GM18909 (cell line): ENCODE measurements at regions not wholly inside any gene's neighbourhood (a gene's known extent, or its start where the extent isn't known, plus 50 kb on each side); places are given as distances from the start of the nearest gene placed in this dataset.

Experiments
- ATAC-seq: cut with Tn5 transposase; IDR thresholded peaks from one replicate; pipeline ENCODE4 v1.9.1; 2021; ENCODE audit warnings: mild to moderate bottlenecking; ENCODE audit not compliant: unreplicated experiment, poor library complexity

DNA sequence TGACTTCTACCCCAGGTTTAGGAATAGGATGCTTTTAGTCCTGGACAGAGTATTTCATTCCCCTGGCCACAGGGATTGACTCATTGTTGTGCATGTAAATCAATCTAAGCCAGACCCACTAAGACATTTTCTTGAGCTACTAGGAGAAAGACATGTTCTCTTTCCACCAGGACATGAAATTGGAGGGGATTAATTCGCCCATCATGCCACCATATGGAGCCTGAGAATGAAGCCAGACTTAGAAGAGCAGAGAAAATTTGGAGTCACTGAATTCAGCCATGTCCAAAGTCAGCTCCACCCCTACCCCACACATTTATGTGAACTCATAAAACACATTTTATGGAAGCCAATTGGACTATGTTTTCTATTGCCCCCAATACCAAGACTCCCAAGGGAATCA, 322.5 kb downstream of the NFIB start:
- ATAC-seq, result no peak

- no peak for ATAC-seq
These were observed 322.9 kb downstream of the NFIB start for GRCh38 chr9:13990994-13991393.

- ATAC-seq, result no peak
These were observed 323.6 kb downstream of the NFIB start for GRCh38 chr9:13990331-13990730.

DNA sequence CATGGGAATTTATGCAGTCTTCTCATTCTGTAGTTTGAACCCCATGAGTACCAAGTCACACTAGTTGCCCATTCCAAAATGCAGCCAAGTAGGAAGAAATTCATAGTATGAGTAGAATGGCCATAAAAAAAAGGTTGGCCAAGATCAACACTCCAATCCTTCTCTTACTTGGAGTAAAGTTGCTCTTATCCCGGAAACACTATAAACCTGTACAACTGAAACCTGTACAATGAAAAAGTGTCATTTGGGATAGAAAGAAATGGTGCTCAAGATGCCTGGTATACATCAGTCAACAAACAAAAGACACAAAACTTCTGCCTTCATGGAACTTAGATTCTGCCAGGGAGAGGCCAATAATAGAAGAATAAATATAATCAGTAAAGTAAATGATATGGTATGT, 325.0 kb downstream of the NFIB start:
- ATAC-seq, result no peak

GRCh38 chr9:13983607-13984006, 330.3 kb downstream of the NFIB start:
- ATAC-seq, result no peak

DNA sequence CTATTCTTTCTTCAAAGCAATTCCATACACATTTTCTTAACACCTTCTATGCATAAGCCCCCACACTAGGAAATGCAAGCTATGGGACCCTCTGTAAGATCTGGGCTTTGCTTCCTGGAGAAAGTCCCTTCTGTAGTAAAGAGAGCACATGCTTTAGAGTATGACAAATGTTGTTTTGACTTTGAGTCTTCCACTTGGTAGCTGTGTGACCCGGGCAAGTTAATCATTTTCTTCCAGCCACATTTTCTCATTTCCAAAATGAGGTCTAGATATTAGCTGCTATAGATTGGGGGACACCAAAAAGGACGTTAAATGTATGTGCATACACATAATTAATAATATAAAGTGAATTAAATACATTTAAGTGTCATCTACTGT, 334.0 kb downstream of the NFIB start:
- no peak for ATAC-seq

DNA sequence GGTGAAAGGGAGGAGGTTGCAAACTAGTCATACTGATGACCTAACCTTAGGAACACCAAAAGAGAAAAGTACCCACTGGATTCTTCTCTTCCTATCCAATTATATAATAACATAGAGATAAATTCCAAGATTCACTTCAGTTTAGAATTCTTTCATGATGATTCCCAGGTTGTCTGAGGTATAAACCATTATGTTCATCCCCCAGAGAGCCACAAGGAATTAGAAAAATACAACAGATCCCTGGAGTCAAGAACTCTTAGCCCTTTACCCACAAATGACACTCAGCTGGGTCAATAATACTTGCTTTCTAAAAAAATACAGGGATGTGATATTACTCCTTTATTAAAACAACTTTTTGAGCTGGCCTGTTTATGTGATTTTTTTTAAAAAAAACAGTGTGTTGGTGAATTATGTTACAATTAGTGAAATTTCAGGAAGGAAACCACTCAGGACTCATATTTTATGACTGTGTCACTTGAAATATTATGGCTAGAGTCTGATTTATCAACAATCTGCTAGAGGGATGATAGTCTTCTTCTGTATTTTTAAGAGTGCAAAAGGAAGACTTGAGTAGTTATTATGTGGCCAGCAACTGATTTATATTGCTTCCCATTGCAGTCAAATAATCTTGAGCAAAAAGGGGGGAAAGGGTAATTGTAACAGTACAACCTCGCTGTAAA, 338.2 kb downstream of the NFIB start:
- ATAC-seq, result no peak

DNA sequence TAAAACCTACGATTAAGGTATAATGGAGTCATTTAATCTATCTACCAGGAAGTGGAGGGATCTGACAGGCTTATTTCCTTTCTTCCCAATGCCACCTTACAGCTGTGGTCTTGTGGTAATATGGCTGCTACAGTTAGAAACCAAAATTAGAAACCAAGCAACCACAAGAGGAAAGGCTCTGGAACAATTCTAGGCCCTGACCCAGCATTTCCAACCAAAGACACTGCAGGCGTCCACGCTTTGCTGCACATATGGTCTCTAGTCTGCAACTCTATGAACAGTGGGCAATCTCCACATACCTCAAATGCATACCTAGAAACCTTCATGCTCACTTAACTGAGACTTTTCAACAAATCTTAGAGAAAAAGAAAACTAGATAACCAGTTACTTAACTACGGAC, 339.1 kb downstream of the NFIB start:
- no peak for ATAC-seq

- no peak for ATAC-seq
These were observed 341.8 kb downstream of the NFIB start for GRCh38 chr9:13971966-13972655.

GRCh38 chr9:13971415-13971814, 342.5 kb downstream of the NFIB start:
- no peak for ATAC-seq

- no peak for ATAC-seq
These were observed 343.5 kb downstream of the NFIB start for GRCh38 chr9:13970426-13970825.

- ATAC-seq, result no peak
These were observed 343.9 kb downstream of the NFIB start for GRCh38 chr9:13970018-13970417.

- ATAC-seq, result no peak
These were observed 346.5 kb downstream of the NFIB start for GRCh38 chr9:13967438-13967837.

DNA sequence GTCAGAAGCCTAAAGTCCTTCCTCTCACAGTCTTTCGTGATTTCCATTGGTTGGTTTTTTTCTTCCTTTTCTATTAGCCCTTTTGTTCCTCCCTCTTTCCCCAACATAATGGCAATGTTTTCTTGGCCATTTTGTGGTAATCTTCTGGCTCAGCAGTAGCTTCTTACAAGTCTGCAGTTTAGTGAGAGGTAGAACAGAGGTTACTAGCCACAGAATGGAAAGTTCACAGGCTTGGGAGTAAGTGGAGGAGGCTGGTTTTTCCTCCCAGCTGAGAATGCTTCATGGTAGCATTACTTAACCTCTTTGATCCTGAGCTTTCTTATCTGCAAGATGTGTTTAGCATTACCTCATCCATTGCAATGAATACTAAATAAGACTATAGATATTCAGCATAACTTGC, 346.9 kb downstream of the NFIB start:
- no peak for ATAC-seq

DNA sequence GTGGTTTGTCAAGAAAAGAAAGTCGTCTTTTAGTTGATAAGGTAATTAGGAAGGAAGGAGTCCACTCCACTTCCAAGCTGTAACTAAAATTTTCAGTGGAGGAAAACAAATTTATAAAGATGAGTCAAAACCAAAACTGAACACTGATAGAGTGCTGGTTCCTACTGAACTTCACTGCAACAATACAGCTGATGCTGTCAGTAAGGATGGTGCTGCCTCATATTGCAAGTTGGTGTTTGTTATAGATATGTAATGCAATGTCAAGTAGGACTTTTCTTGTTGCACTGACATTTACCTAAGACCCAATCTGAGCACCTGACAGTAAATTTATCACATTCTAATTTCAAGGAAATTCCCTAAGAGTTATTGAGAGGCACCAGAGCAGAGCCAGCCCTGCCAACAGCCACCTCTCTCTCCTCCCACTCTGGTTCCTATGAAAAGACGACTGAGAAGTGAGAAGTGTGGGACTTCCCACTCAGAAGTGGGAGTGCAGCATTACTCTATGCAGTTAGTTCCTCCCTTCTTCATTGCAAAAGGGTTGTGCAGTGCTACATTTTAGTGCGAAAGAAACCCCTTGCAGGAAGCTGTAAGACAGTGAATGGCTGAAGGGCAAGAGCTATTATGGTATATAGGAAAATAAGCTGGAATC, 350.8 kb downstream of the NFIB start:
- ATAC-seq, result no peak

- ATAC-seq, result no peak
These were observed 351.9 kb downstream of the NFIB start for GRCh38 chr9:13962006-13962405.

DNA sequence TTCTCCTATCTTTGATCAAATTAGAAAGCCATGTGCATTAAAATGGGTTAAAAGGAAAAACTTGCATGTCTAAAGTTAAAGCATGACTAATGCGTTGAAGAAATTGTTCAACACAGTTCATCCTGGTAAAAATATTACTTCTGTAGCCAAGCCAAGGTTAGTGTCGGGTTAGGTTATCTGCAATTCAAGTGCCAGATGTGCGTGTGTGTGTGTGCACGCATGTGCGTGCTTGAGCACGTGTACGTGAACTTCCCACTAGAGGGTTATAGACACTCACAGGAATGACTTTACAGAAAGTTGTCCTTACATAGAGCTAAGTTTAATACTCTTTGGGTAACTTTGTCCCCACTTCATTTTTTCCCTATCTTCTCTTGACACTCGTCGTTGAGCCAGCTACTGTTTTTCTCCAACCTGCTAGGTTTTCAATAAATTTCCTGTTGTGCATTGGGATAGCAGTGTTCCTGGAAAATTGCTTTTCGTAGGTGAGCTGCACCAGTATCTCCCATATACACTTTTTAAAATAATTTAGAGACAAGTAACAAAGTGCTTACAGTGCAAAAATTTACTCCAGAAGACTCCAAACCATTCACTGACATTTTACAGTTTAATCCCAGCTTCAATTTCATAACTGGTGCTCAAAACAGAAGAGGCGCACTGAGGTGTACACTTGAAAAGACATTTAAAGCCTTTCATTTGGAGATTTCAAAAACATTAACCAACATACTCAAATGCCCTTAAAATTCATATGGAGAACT, 353.8 kb downstream of the NFIB start:
- ATAC-seq, result no peak

- no peak for ATAC-seq
These were observed 355.3 kb downstream of the NFIB start for GRCh38 chr9:13958672-13959071.

DNA sequence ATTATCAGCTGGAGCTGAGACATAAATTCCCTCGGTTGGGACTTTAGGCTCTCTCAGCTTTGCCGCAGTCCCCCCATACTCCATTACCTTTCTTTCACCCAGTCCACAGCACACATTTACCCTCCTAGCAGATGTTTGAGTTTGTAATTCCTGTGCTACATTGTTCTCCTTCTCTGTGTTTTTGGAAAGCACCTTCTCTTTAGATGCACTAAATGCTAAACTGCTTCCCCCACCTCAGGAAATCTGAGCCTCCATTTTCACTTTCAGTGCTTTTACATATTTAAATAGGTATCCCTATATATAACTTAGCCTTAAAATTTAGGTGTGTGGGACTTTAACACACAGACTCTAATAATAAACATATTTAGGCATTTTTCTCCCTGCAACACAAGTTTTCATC, 356.9 kb downstream of the NFIB start:
- no peak for ATAC-seq

GRCh38 chr9:13956107-13956506, 357.8 kb downstream of the NFIB start:
- no peak for ATAC-seq

DNA sequence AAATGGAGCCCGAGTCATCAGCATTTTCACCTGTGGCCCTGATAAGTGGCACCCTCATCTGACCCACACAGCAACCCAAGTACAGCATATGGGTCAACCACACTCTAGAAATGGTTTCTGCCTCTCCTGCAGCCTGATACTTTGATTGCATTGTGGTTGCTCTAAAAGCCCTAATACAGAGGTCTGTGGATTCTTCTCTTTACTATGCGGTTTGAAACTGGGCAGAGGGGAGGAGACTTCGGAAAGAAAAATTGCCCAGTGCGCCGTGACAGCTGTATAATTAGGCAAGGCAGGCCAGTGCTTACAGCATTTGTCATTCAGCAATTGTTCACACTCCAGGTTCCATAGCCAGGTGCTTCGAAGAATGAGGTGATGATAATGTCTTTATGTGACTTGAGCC, 361.0 kb downstream of the NFIB start:
- ATAC-seq, result no peak
